ENCODE measurements at regions not wholly inside any gene's neighbourhood (a gene's known extent, or its start where the extent isn't known, plus 50 kb on each side); places are given as distances from the start of the nearest gene placed in this dataset.
A peak's percentile ranks its signal among the peaks of the same experiment; 100 is the strongest.

GRCh38 chr5:93192683-93193082 is 388.3 kb downstream of the NR2F1-AS1 start:
- Histone ChIP-seq H3K27me3 (ENCODE audit: insufficient read depth, low read length) (no peaks in the 10 kb centered on the region), H3K4ac (ENCODE audit: low read depth, low read length) (no peak overlapping the region), H4K91ac (ENCODE audit: low read depth, low read length) (no peak overlapping the region), H3K79me1 (ENCODE audit: low read length) (no peaks in the 10 kb centered on the region), H3K18ac (ENCODE audit: low read length) (no peak overlapping the region), H2AK5ac (ENCODE audit: low read length) (no peak overlapping the region), H3K9me3 (ENCODE audit: insufficient read depth, low read depth, low read length) (no peaks in the 10 kb centered on the region), H2BK12ac (ENCODE audit: low read length) (no peak overlapping the region), H3K4me1 (ENCODE audit: control insufficient read depth in 1 of 2, insufficient read depth in 2 of 2, low read length in 2 of 2) (peaks cover 3 to 12% of the 10 kb centered on the region in 2 experiments), H3K27ac (ENCODE audit: low read depth, low read length) (no peak overlapping the region), H3K23ac (ENCODE audit: low read length) (no peak overlapping the region), H4K8ac (ENCODE audit: low read depth, low read length) (no peak overlapping the region), H4K12ac (ENCODE audit: low read depth, low read length) (no peak overlapping the region), H3K4me2 (ENCODE audit: low read length) (no peak overlapping the region), H2BK5ac (ENCODE audit: low read depth, low read length, poor library complexity) (no peak overlapping the region), H3K36me3 (ENCODE audit: control insufficient read depth in 1 of 2, insufficient read depth in 2 of 2, low read length in 2 of 2) (no peaks in the 10 kb centered on the region), H2AFZ (ENCODE audit: insufficient read depth, low read length, poor library complexity) (no peak overlapping the region), H2BK120ac (ENCODE audit: insufficient read depth, low read length, poor library complexity) (no peak overlapping the region), H3K4me3 (ENCODE audit: low read depth, low read length) (no peak overlapping the region), H3K9ac (ENCODE audit: low read length) (no peak overlapping the region), H3K14ac (ENCODE audit: low read length) (no peak overlapping the region), H3K79me2 (ENCODE audit: control insufficient read depth, insufficient read depth, low read length, poor library complexity) (no peaks in the 10 kb centered on the region)
- WGBS (ENCODE audit: extremely low coverage, insufficient coverage, insufficient read length) = no CpG with 5 or more reads among the region's 2 CpGs
- DNase-seq = no peak

GRCh38 chr5:93192087-93192486 is 388.9 kb downstream of the NR2F1-AS1 start:
- H3K27ac ChIP-seq (ENCODE audit: low read depth, low read length) = no peak overlapping the region
- no peak overlapping the region for H2BK5ac ChIP-seq (ENCODE audit: low read depth, low read length, poor library complexity)
- H2AK5ac ChIP-seq (ENCODE audit: low read length) = no peak overlapping the region
- H4K8ac ChIP-seq (ENCODE audit: low read depth, low read length) = no peak overlapping the region
- H4K91ac ChIP-seq (ENCODE audit: low read depth, low read length) = no peak overlapping the region
- H3K79me1 ChIP-seq (ENCODE audit: low read length) = no peaks in the 10 kb centered on the region
- H3K4me1 ChIP-seq (ENCODE audit: control insufficient read depth in 1 of 2, insufficient read depth in 2 of 2, low read length in 2 of 2) = peaks cover 3 to 12% of the 10 kb centered on the region in 2 experiments
- no peak overlapping the region for H2AFZ ChIP-seq (ENCODE audit: insufficient read depth, low read length, poor library complexity)
- no peaks in the 10 kb centered on the region for H3K9me3 ChIP-seq (ENCODE audit: insufficient read depth, low read depth, low read length)
- H2BK12ac ChIP-seq (ENCODE audit: low read length) = no peak overlapping the region
- H3K9ac ChIP-seq (ENCODE audit: low read length) = no peak overlapping the region
- no peak overlapping the region for H4K12ac ChIP-seq (ENCODE audit: low read depth, low read length)
- H3K14ac ChIP-seq (ENCODE audit: low read length) = no peak overlapping the region
- no peak overlapping the region for H3K23ac ChIP-seq (ENCODE audit: low read length)
- H3K36me3 ChIP-seq (ENCODE audit: control insufficient read depth in 1 of 2, insufficient read depth in 2 of 2, low read length in 2 of 2) = no peaks in the 10 kb centered on the region
- H3K27me3 ChIP-seq (ENCODE audit: insufficient read depth, low read length) = no peaks in the 10 kb centered on the region
- WGBS (ENCODE audit: extremely low coverage, insufficient coverage, insufficient read length) = no CpG with 5 or more reads among the region's 2 CpGs
- no peak overlapping the region for H3K4ac ChIP-seq (ENCODE audit: low read depth, low read length)
- H3K4me3 ChIP-seq (ENCODE audit: low read depth, low read length) = no peak overlapping the region
- no peak overlapping the region for H3K18ac ChIP-seq (ENCODE audit: low read length)
- no peaks in the 10 kb centered on the region for H3K79me2 ChIP-seq (ENCODE audit: control insufficient read depth, insufficient read depth, low read length, poor library complexity)
- no peak overlapping the region for H2BK120ac ChIP-seq (ENCODE audit: insufficient read depth, low read length, poor library complexity)
- peak; percentile 14 to 39 for DNase-seq
- H3K4me2 ChIP-seq (ENCODE audit: low read length) = no peak overlapping the region

DNA sequence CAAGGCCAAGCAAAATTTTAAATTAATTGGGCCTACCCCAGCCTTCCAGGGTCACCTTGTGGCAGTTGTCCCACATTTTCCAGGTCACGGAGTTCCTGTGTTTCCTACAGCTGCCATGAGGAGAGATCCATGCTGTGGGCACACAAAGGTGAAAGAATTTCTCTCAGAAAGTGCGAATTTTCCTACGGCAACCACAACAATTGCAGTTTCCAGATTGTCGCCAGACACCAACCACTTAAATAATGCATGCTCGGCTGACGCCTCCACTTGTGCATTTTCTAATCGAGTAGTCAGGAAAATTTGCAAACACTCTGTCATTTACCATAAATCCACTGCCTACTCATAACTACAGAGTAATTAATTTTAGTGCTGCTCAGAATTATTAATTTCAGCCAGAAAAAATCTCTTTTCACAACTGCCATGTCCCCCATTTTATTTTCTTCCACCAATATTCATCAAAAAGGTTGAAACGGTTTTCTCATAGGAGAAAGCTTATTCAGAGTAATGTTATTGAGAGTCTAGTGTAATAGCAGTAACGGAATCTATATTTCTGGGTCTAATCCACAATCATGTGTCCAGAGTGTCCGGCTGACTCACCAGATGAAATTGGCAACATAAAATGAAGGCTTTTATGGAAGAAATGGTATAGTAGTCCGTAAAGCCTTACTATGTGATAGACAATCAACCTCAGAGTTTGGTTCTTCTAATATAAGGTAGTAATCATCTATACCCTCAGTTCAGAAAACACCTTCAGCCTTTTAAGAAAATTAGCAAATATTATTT is 389.8 kb downstream of the NR2F1-AS1 start:
- Histone ChIP-seq H2BK5ac (ENCODE audit: low read depth, low read length, poor library complexity) (no peak overlapping the region), H3K27me3 (ENCODE audit: insufficient read depth, low read length) (no peaks in the 10 kb centered on the region), H4K12ac (ENCODE audit: low read depth, low read length) (no peak overlapping the region), H3K9ac (ENCODE audit: low read length) (no peak overlapping the region), H2AK5ac (ENCODE audit: low read length) (no peak overlapping the region), H3K23ac (ENCODE audit: low read length) (no peak overlapping the region), H3K27ac (ENCODE audit: low read depth, low read length) (no peak overlapping the region), H3K36me3 (ENCODE audit: control insufficient read depth in 1 of 2, insufficient read depth in 2 of 2, low read length in 2 of 2) (no peaks in the 10 kb centered on the region), H2BK12ac (ENCODE audit: low read length) (no peak overlapping the region), H2AFZ (ENCODE audit: insufficient read depth, low read length, poor library complexity) (no peak overlapping the region), H3K18ac (ENCODE audit: low read length) (no peak overlapping the region), H3K4me2 (ENCODE audit: low read length) (no peak overlapping the region), H3K4me1 (ENCODE audit: control insufficient read depth in 1 of 2, insufficient read depth in 2 of 2, low read length in 2 of 2) (peaks cover 3 to 12% of the 10 kb centered on the region in 2 experiments), H3K9me3 (ENCODE audit: insufficient read depth, low read depth, low read length) (no peaks in the 10 kb centered on the region), H3K79me1 (ENCODE audit: low read length) (no peaks in the 10 kb centered on the region), H3K4ac (ENCODE audit: low read depth, low read length) (no peak overlapping the region), H3K79me2 (ENCODE audit: control insufficient read depth, insufficient read depth, low read length, poor library complexity) (no peaks in the 10 kb centered on the region), H3K14ac (ENCODE audit: low read length) (no peak overlapping the region), H4K91ac (ENCODE audit: low read depth, low read length) (no peak overlapping the region), H2BK120ac (ENCODE audit: insufficient read depth, low read length, poor library complexity) (no peak overlapping the region), H3K4me3 (ENCODE audit: low read depth, low read length) (no peak overlapping the region), H4K8ac (ENCODE audit: low read depth, low read length) (no peak overlapping the region)
- WGBS (ENCODE audit: extremely low coverage, insufficient coverage, insufficient read length) = no CpG with 5 or more reads among the region's 11 CpGs
- no peak for DNase-seq

GRCh38 chr5:93189707-93190120 is 391.3 kb downstream of the NR2F1-AS1 start:
- Histone ChIP-seq H3K36me3 (ENCODE audit: control insufficient read depth in 1 of 2, insufficient read depth in 2 of 2, low read length in 2 of 2) (no peaks in the 10 kb centered on the region), H3K14ac (ENCODE audit: low read length) (no peak overlapping the region), H2BK12ac (ENCODE audit: low read length) (no peak overlapping the region), H3K4me3 (ENCODE audit: low read depth, low read length) (no peak overlapping the region), H3K4me2 (ENCODE audit: low read length) (peak overlapping the region; percentile 0), H3K9ac (ENCODE audit: low read length) (no peak overlapping the region), H2AFZ (ENCODE audit: insufficient read depth, low read length, poor library complexity) (no peak overlapping the region), H3K18ac (ENCODE audit: low read length) (no peak overlapping the region), H3K27ac (ENCODE audit: low read depth, low read length) (no peak overlapping the region), H3K9me3 (ENCODE audit: insufficient read depth, low read depth, low read length) (no peaks in the 10 kb centered on the region), H4K8ac (ENCODE audit: low read depth, low read length) (no peak overlapping the region), H4K91ac (ENCODE audit: low read depth, low read length) (no peak overlapping the region), H3K23ac (ENCODE audit: low read length) (no peak overlapping the region), H2AK5ac (ENCODE audit: low read length) (no peak overlapping the region), H3K27me3 (ENCODE audit: insufficient read depth, low read length) (no peaks in the 10 kb centered on the region), H2BK120ac (ENCODE audit: insufficient read depth, low read length, poor library complexity) (no peak overlapping the region), H2BK5ac (ENCODE audit: low read depth, low read length, poor library complexity) (no peak overlapping the region), H3K4me1 (ENCODE audit: control insufficient read depth in 1 of 2, insufficient read depth in 2 of 2, low read length in 2 of 2) (peaks cover 3 to 12% of the 10 kb centered on the region in 2 experiments), H3K79me1 (ENCODE audit: low read length) (no peaks in the 10 kb centered on the region), H3K79me2 (ENCODE audit: control insufficient read depth, insufficient read depth, low read length, poor library complexity) (no peaks in the 10 kb centered on the region), H4K12ac (ENCODE audit: low read depth, low read length) (no peak overlapping the region), H3K4ac (ENCODE audit: low read depth, low read length) (no peak overlapping the region)
- peak; percentile 51 to 73 for DNase-seq
- no CpG with 5 or more reads among the region's 2 CpGs for WGBS (ENCODE audit: extremely low coverage, insufficient coverage, insufficient read length)
